Kidney epithelial cell (primary cell): ENCODE measurements at regions not wholly inside any gene's neighbourhood (a gene's known extent, or its start where the extent isn't known, plus 50 kb on each side); places are given as distances from the start of the nearest gene placed in this dataset.

ENCODE experiments used
- DNase-seq: peaks from one replicate; pipeline ENCODE4 v3.0.0-alpha.2; 2010; ENCODE audit warnings: low read depth
- H3K27me3 ChIP-seq: 2 replicates; pipeline ENCODE4 v1.6.0; 2011; ENCODE audit warnings: low read length; ENCODE audit not compliant: control insufficient read depth, insufficient read depth
- H3K36me3 ChIP-seq: 2 replicates; pipeline ENCODE4 v1.5.1; 2011; ENCODE audit warnings: low read length; ENCODE audit not compliant: control insufficient read depth, insufficient read depth
- H3K4me3 ChIP-seq: 2 replicates; pipeline ENCODE4 v1.5.1; 2011; ENCODE audit warnings: low read depth, mild to moderate bottlenecking, control low read depth, low read length
- CTCF ChIP-seq: IDR thresholded peaks from 2 replicates; pipeline ENCODE4 v1.5.1; 2011; ENCODE audit warnings: mild to moderate bottlenecking, moderate library complexity, low read length, control low read depth, inconsistent platforms; ENCODE audit not compliant: insufficient read depth, poor library complexity, severe bottlenecking

GRCh38 chr2:19070886-19071285 lies 287.5 kb downstream of the OSR1 start:
- no peak for DNase-seq
- TF ChIP-seq CTCF, result no peak
- Histone ChIP-seq H3K4me3 (no peak overlapping the region), H3K36me3 (no peaks in the 10 kb centered on the region), H3K27me3 (no peaks in the 10 kb centered on the region)

GRCh38 chr2:19068206-19068605 lies 290.2 kb downstream of the OSR1 start:
- Histone ChIP-seq H3K36me3 (no peaks in the 10 kb centered on the region), H3K27me3 (no peaks in the 10 kb centered on the region), H3K4me3 (no peak overlapping the region)
- DNase-seq, result no peak
- no peak for TF ChIP-seq CTCF

DNA sequence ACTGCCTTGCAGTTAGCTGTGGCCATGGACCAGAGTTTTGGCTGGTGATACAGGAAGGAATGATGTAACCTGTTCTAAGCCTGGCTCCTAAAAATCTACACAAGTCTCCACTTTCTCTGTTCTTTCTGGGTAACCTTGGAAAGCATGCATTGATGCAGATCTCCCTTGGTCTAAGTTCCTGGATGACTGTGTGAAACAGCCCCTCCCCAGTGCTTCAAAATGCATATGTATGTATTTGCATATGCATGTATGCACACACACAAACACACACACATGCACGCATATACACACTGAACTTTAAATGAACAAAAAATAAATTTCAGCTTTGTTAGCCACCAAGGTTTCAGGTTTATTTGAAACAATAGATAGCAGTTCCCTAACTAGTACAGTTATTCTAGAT lies 296.1 kb downstream of the OSR1 start:
- no peaks in the 10 kb centered on the region for H3K27me3 ChIP-seq
- H3K4me3 ChIP-seq, result no peak overlapping the region
- TF ChIP-seq CTCF, result no peak
- no peak for DNase-seq
- H3K36me3 ChIP-seq, result no peaks in the 10 kb centered on the region

- no peak for TF ChIP-seq CTCF
- Histone ChIP-seq H3K27me3 (no peaks in the 10 kb centered on the region), H3K4me3 (no peak overlapping the region), H3K36me3 (no peaks in the 10 kb centered on the region)
- DNase-seq, result no peak
Observed at GRCh38 chr2:19059076-19059475, 299.3 kb downstream of the OSR1 start.

DNA sequence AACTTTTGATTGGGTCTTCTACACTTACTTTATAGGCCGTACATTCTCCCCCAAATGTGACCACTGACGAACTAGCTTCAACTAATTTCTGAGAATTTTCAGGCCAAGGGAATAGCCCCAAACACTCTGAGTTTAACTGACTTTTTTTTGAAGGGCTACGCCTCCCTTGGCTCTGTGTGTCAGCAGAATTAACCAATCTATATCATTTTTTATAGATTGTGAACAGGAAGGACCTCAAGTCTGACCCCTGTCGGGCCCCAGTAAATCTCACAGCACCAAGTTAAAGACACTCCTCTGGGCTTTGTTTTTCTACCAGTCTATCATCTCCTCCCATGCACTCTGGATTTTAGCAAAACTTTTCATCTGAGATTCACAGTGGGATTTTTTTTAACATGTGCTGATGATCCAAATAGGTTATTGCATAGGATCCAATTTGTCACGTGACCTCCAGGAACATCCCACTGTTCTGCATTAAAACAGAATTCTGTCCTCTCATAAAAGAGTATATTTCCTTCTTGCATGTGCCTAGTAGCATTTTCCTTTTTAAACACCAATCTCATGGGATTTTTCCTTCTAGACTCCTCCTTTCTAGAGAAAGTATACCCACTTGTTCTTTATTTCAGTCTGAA lies 307.1 kb downstream of the OSR1 start:
- no peaks in the 10 kb centered on the region for H3K27me3 ChIP-seq
- H3K4me3 ChIP-seq, result no peak overlapping the region
- no peaks in the 10 kb centered on the region for H3K36me3 ChIP-seq
- no peak for DNase-seq
- no peak for TF ChIP-seq CTCF

DNA sequence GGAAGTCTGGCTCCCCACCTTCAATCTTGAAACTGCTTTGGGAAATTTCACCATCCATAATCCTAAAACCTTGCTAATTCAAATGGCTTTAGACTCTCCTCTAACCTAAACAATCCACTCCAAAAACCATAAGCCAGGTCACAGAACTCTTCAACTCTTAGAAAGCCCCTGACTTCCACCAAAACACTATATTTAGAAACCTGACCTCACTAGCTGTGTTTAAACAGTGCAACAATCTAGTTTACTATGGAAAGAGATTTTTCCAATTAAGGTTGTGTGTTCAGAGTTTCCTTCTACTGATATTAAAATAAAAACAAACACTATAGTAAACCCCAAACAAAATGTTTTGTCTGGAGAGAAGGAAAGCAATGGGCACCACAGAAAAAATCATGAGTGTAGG lies 308.1 kb downstream of the OSR1 start:
- no peak for TF ChIP-seq CTCF
- no peaks in the 10 kb centered on the region for H3K36me3 ChIP-seq
- H3K27me3 ChIP-seq, result no peaks in the 10 kb centered on the region
- DNase-seq, result no peak
- H3K4me3 ChIP-seq, result no peak overlapping the region
